Astrocyte (in vitro differentiated cells and primary cell): ENCODE measurements at regions not wholly inside any gene's neighbourhood (a gene's known extent, or its start where the extent isn't known, plus 50 kb on each side); places are given as distances from the start of the nearest gene placed in this dataset.

Experiments used
- EZH2 ChIP-seq: IDR thresholded peaks from 2 replicates; pipeline ENCODE4 v1.6.1; 2012; ENCODE audit warnings: mild to moderate bottlenecking, low read length, inconsistent platforms; ENCODE audit not compliant: insufficient read depth
- TF ChIP-seq, protein P1 (sequence below): IDR thresholded peaks from 2 replicates; pipeline ENCODE4 v1.5.1; 2011; ENCODE audit warnings: low read depth, mild to moderate bottlenecking, inconsistent platforms, low read length, moderate library complexity; ENCODE audit not compliant: insufficient read depth

DNA sequence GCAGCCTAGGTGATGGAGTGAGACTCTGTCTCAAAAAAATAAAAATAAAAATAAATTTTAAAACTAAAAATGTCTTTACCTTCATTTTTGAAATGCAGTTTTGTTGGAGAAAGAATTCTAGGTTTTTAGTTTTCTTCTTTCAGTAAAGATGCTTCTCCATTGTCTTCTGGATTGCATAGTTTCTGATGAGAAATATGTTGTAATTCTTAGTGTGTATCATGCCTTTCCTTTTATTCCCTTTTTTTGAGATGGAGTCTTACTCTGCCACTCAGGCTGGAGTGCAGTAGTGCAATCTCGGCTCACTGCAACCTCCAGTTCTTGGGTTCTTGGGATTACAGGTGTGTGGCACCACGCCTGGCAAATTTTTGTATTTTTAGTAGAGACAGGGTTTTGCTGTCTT, 130.0 kb upstream of the FBXO11 start:
- TF ChIP-seq, protein P1, sequence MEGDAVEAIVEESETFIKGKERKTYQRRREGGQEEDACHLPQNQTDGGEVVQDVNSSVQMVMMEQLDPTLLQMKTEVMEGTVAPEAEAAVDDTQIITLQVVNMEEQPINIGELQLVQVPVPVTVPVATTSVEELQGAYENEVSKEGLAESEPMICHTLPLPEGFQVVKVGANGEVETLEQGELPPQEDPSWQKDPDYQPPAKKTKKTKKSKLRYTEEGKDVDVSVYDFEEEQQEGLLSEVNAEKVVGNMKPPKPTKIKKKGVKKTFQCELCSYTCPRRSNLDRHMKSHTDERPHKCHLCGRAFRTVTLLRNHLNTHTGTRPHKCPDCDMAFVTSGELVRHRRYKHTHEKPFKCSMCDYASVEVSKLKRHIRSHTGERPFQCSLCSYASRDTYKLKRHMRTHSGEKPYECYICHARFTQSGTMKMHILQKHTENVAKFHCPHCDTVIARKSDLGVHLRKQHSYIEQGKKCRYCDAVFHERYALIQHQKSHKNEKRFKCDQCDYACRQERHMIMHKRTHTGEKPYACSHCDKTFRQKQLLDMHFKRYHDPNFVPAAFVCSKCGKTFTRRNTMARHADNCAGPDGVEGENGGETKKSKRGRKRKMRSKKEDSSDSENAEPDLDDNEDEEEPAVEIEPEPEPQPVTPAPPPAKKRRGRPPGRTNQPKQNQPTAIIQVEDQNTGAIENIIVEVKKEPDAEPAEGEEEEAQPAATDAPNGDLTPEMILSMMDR, result no peak
- TF ChIP-seq EZH2, result no peak
